Cardiac muscle cell (in vitro differentiated cells and primary cell): ENCODE measurements at regions not wholly inside any gene's neighbourhood (a gene's known extent, or its start where the extent isn't known, plus 50 kb on each side); places are given as distances from the start of the nearest gene placed in this dataset.

Experiments
- DNase-seq, 2 donors: peaks; one replicate each; pipeline versions ENCODE4 v3.0.0 to v3.0.0-alpha.2; 2010 to 2017; ENCODE audit warnings: low read depth in 1 of 2, low spot score in 1 of 2
- H3K27ac ChIP-seq: fragments of 200-600 bp; sonication (generic); 2 replicates; pipeline ENCODE4 v1.5.1; 2016
- H3K27me3 ChIP-seq: fragments of 200-600 bp; sonication (generic); 2 replicates; pipeline ENCODE4 v1.6.0; 2016; ENCODE audit warnings: control low read depth
- H3K36me3 ChIP-seq: fragments of 200-600 bp; sonication (generic); 2 replicates; pipeline ENCODE4 v1.5.1; 2016; ENCODE audit warnings: control low read depth
- H3K4me1 ChIP-seq: fragments of 200-600 bp; sonication (generic); 2 replicates; pipeline ENCODE4 v1.8.1; 2017; ENCODE audit warnings: low read depth, mild to moderate bottlenecking, mixed run types
- H3K4me3 ChIP-seq: fragments of 200-600 bp; sonication (generic); 2 replicates; pipeline ENCODE4 v1.5.1; 2016; ENCODE audit warnings: mild to moderate bottlenecking
- H3K9me3 ChIP-seq: fragments of 200-600 bp; sonication (generic); 2 replicates; pipeline ENCODE4 v1.5.1; 2017; ENCODE audit warnings: low read depth, mild to moderate bottlenecking, control low read depth
- CTCF ChIP-seq: IDR thresholded peaks from 2 replicates; pipeline ENCODE4 v1.5.1; 2012; ENCODE audit warnings: low read depth, mild to moderate bottlenecking, low read length

GRCh38 chr10:21167288-21168010, 270.3 kb upstream of the NEBL start:
- Histone ChIP-seq H3K9me3 (no peaks in the 10 kb centered on the region), H3K27me3 (no peaks in the 10 kb centered on the region), H3K36me3 (no peaks in the 10 kb centered on the region), H3K27ac (no peak overlapping the region), H3K4me3 (no peak overlapping the region), H3K4me1 (no peaks in the 10 kb centered on the region)
- no peak for DNase-seq
- no peak for TF ChIP-seq CTCF

GRCh38 chr10:21166557-21167287, 269.6 kb upstream of the NEBL start:
- Histone ChIP-seq H3K27ac (no peak overlapping the region), H3K27me3 (no peaks in the 10 kb centered on the region), H3K9me3 (no peaks in the 10 kb centered on the region), H3K36me3 (no peaks in the 10 kb centered on the region), H3K4me1 (no peaks in the 10 kb centered on the region), H3K4me3 (no peak overlapping the region)
- no peak for TF ChIP-seq CTCF
- no peak for DNase-seq

- Histone ChIP-seq H3K27me3 (no peaks in the 10 kb centered on the region), H3K4me3 (no peak overlapping the region), H3K9me3 (no peaks in the 10 kb centered on the region), H3K27ac (no peak overlapping the region), H3K4me1 (no peaks in the 10 kb centered on the region), H3K36me3 (no peaks in the 10 kb centered on the region)
- no peak for DNase-seq
- TF ChIP-seq CTCF: no peak
These were observed 268.4 kb upstream of the NEBL start for GRCh38 chr10:21165489-21165888.

GRCh38 chr10:21164687-21165086, 267.6 kb upstream of the NEBL start:
- Histone ChIP-seq H3K36me3 (no peaks in the 10 kb centered on the region), H3K4me3 (no peak overlapping the region), H3K27ac (no peak overlapping the region), H3K27me3 (no peaks in the 10 kb centered on the region), H3K4me1 (peaks cover 5% of the 10 kb centered on the region), H3K9me3 (no peaks in the 10 kb centered on the region)
- no peak for TF ChIP-seq CTCF
- DNase-seq: no peak

GRCh38 chr10:21162948-21163347, 265.8 kb upstream of the NEBL start:
- no peaks in the 10 kb centered on the region for H3K36me3 ChIP-seq
- no peak for TF ChIP-seq CTCF
- H3K4me3 ChIP-seq: no peak overlapping the region
- no peak overlapping the region for H3K27ac ChIP-seq
- no peaks in the 10 kb centered on the region for H3K27me3 ChIP-seq
- no peak for DNase-seq
- peaks cover 5% of the 10 kb centered on the region for H3K4me1 ChIP-seq
- no peaks in the 10 kb centered on the region for H3K9me3 ChIP-seq
